Activated T-cell treated with anti-CD3 and anti-CD28 coated beads, Interleukin-2, amount 50 U/mL, for 1 hour (primary cell): ENCODE measurements at regions not wholly inside any gene's neighbourhood (a gene's known extent, or its start where the extent isn't known, plus 50 kb on each side); places are given as distances from the start of the nearest gene placed in this dataset.
"Not testable (repeated sequence)": the region's sequence is repeated elsewhere in the genome, so short reads cannot be mapped to it uniquely, and the experiment has no call there.

Experiments used
- DNase-seq: peaks from one replicate; pipeline ENCODE4 v3.0.0-alpha.2; 2020

GRCh38 chr12:82300611-82301010, 57.6 kb downstream of the CCDC59 start:
- no peak for DNase-seq

- no peak for DNase-seq
Observed at GRCh38 chr12:82299319-82300025, 58.7 kb downstream of the CCDC59 start.

GRCh38 chr12:82290415-82290814, 67.8 kb downstream of the CCDC59 start:
- no peak for DNase-seq

- not testable (repeated sequence) for DNase-seq
Observed at GRCh38 chr12:82281335-82281734, 76.9 kb downstream of the CCDC59 start.

GRCh38 chr12:82279536-82280058, 78.6 kb downstream of the CCDC59 start:
- DNase-seq, result no peak

GRCh38 chr12:82277582-82277981, 80.6 kb downstream of the CCDC59 start:
- no peak for DNase-seq

GRCh38 chr12:82242729-82243128, 115.5 kb downstream of the CCDC59 start:
- no peak for DNase-seq

- no peak for DNase-seq
Observed at GRCh38 chr12:82225871-82226270, 132.3 kb downstream of the CCDC59 start.

GRCh38 chr12:82223426-82223825, 134.8 kb downstream of the CCDC59 start:
- DNase-seq, result no peak

- DNase-seq, result no peak
Observed at GRCh38 chr12:82216475-82216874, 141.7 kb downstream of the CCDC59 start.

- no peak for DNase-seq
Observed at GRCh38 chr12:82213761-82214160, 144.4 kb downstream of the CCDC59 start.

GRCh38 chr12:82210882-82211281, 147.3 kb downstream of the CCDC59 start:
- no peak for DNase-seq

- DNase-seq, result no peak
Observed at GRCh38 chr12:82209533-82209932, 148.7 kb downstream of the CCDC59 start.

- DNase-seq, result no peak
Observed at GRCh38 chr12:82207556-82207955, 150.6 kb downstream of the CCDC59 start.

- no peak for DNase-seq
Observed at GRCh38 chr12:82203086-82203485, 155.1 kb downstream of the CCDC59 start.

GRCh38 chr12:82187595-82187994, 170.6 kb downstream of the CCDC59 start:
- no peak for DNase-seq

- DNase-seq, result no peak
Observed at GRCh38 chr12:82187011-82187410, 171.2 kb downstream of the CCDC59 start.

GRCh38 chr12:82186282-82186681, 171.9 kb downstream of the CCDC59 start:
- no peak for DNase-seq

- no peak for DNase-seq
Observed at GRCh38 chr12:82184844-82185243, 173.3 kb downstream of the CCDC59 start.

- DNase-seq, result no peak
Observed at GRCh38 chr12:82182601-82183190, 175.5 kb downstream of the CCDC59 start.

- no peak for DNase-seq
Observed at GRCh38 chr12:82176761-82177490, 181.3 kb downstream of the CCDC59 start.

GRCh38 chr12:82176026-82176425, 182.2 kb downstream of the CCDC59 start:
- no peak for DNase-seq

- DNase-seq, result no peak
Observed at GRCh38 chr12:82174936-82175335, 183.3 kb downstream of the CCDC59 start.

GRCh38 chr12:82174383-82174782, 183.8 kb downstream of the CCDC59 start:
- no peak for DNase-seq
